ENCODE measurements at regions not wholly inside any gene's neighbourhood (a gene's known extent, or its start where the extent isn't known, plus 50 kb on each side); places are given as distances from the start of the nearest gene placed in this dataset.

- DNase-seq = no peak
Measured at GRCh38 chr2:15701991-15702390, 110.3 kb downstream of the DDX1 start.

DNA sequence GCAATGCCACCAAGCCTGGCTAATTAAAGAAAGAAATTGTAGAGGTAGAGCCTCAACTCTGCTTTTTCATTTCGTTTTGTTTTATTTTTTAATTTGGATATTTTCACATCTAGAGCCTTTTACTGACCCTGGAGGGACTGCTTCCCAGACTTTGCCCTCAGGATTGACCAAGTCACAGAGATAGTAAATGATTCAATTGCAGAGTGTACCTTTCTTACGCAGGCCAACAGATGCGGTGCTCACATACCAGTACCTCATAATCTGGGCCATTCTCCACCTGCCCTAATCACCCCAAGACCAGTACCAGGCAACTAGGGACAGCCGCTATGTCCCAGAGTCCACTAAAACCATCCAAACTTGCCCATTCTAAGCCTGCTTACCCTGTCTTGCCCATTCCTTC is 110.8 kb downstream of the DDX1 start:
- DNase-seq = no peak

- no peak for DNase-seq
Measured at GRCh38 chr2:15703365-15703869, 111.7 kb downstream of the DDX1 start.

DNA sequence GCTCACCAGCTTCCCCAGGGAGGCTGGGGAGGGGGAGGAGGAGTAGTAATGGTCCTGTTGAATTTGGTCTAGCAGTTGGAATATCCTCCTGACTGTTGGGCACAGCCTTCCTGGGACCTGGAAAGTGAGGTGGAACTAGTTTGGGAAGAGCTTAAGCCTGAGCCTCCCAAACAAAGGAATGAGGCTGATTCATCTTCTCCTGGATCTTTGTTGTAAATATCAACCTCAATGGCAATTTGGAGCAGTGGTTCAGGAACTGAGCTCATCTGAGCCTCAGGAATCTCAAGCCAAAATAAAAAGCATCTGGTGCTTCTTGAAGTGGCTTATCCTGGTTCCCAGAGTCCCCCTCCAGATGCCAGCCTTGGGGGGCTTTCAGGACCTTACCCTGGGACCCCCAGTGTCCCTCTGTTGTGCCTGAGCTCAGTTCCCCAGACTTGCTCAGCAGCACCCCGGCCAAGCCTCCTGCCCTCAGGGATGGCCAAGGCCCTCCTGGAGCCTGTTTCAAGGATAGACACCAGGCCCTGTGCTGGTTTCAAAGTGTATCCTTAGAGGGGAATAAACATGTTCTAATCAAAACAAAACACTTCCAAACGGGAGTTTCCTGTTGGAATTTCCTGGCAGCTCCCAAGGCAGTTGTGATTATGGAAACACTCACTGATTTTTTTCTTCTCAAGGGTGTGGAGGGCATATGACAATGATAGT is 112.6 kb downstream of the DDX1 start:
- no peak for DNase-seq

DNA sequence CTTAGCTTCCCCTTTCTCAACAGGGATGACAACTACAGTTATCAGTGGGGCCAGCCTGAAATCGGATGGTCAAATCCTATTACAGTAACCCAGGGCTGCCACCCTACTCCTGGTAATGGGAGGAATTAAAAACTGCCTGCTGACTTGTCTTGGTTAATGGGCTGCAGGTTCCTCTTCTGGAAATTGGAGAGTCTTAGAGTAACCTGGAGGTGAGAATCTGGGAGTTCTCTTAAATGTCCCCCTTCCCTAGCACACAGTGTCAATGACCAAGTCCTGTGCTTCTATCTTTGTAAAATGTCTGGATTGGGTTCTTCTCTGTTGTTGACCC is 113.1 kb downstream of the DDX1 start:
- no peak for DNase-seq

DNA sequence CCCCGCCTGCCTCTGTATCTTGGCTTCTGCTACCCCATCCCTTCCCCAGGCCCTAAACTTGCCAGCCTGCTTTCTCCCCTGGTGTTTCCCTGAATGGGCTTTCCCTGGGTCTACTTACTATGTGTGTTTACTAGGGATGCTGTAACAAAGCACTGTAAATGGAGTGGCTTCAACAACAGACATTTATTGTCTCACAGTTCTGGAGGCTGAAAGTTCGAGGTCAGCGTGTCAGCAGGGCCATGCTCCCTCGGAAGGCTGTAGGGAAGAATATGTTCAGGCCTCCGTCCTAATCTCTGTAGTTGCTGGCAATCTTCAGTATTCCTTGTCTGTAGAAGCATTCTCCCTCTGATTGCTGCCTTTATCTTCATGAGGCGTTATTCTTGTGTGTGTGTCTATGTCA is 113.6 kb downstream of the DDX1 start:
- no peak for DNase-seq

- DNase-seq = no peak
Measured at GRCh38 chr2:15705839-15706386, 114.2 kb downstream of the DDX1 start.

DNA sequence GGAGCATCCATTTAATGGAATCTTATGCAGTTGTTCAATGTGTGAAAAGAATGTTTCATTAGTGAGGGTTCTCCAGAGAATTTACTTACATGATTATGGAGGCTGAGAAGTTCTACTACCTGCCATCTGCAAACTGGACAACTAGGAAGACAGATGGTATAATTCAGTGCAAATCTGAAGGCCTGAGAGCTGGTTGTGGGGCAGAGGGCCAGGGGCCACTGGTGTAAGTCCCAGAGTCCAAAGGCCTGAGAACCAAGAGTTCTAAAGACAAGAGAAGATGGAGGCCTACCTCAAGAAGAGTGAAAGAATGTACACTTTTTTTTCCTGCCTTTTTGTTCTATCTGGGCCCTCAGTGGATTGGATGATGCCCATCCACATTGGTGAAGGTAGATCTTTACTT is 114.8 kb downstream of the DDX1 start:
- no peak for DNase-seq

DNA sequence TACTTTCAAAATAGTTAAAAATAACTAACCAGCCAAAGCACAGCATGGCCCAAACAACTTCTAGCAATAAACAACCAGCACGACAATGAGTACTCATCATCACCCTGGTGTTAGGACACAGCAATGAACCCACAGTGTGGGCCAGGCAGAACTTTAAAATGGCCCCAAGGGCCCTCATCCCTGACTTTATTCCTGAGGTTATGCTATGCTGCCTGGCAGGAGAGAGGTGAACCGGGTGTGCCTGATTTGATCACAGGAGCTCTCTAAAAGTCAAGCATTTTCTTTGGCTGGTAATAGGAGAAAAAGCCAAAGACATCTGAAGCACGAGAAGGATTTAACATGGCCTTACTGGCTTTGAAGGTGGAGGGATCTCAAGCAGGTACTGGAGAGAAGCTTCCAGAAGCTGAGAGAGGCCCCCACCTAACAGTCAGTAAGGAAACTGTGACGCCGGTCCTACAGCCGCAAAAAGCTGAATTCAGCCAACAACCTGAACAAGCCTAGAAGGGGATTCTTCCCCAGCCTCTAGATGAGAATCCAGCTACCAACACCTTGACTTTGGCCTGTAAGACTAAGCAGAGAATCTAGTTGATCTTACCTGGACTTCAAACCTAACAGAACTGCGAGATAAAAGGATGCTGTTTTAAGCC is 115.4 kb downstream of the DDX1 start:
- no peak for DNase-seq

GRCh38 chr2:15708161-15708560 is 116.5 kb downstream of the DDX1 start:
- no peak for DNase-seq

DNA sequence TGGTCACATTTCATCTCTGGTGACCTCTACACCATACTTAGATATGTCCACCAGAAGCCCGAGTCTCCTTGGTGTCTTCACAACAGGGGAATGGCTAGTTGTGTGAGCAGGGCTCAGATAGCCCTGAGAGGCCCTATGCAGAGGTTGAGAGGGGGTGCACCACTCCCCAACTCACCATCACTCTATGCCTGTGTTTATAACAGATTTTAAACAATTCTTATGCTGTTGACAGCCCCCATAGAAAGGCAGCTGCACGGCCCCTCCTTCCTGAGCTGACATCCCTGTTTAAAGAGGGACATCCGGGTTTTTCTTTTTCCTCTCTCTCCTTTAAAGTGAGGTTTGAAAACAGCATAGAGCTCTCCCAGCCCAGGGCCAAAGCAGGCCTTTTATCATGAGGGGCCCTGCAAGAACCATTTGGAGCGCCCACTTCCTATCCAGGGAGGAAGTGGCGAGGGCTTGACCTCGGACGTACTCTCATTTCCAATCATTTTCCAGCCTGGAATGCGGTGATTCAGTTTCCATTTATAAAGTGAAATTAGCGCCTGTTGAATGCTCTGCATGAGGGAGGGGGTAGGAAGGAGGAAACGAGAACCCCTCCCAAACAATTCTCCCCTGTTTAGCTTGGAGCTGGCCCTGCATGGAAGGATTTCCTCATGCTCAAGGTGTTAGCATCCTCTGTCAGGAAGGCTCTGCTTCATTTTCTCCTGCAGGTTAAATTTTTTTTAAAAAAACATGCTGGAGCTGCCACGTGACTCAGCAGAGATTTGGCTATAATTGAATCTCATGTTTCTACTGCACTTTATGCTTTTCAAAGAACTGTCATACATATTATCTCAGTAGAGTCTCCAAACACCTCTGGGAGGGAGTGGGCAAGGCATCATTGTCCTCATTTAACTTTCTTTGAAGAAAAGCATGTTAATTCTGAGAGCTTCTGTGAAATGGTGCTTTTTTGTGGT is 117.5 kb downstream of the DDX1 start:
- no peak for DNase-seq

DNA sequence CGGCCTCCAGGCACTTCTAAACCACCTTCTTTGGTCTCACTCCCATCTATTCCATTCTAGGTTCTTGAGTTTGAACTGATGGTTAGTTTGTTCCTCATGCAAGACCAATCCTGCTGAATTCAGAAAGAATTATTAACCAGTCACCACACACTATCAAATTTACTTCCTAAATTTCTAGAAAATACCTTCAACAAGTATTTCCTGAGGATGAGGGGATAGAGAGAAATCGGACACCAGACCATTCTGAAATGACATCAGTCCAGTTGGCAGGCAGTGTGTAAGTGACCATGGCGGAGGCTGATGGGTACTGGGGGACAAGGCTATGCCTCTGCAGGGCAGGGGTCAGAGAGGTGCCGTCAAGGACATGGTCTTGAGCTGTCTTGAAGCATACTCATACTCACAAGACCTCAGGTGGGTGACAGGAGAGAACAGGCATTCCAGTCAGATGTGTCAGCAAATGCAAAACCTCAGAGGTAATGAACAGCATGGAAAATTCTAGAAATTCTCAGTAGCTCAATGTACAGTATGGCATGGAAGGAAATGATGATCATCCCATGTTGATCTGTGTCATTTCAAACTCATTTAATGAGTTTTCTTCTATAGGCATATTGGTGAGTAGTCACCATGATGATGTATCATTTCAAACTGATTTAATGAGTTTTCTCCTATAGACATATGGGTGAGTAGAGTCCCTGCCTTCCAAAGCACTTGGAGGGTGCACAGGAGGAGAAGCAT is 119.6 kb downstream of the DDX1 start:
- no peak for DNase-seq

DNA sequence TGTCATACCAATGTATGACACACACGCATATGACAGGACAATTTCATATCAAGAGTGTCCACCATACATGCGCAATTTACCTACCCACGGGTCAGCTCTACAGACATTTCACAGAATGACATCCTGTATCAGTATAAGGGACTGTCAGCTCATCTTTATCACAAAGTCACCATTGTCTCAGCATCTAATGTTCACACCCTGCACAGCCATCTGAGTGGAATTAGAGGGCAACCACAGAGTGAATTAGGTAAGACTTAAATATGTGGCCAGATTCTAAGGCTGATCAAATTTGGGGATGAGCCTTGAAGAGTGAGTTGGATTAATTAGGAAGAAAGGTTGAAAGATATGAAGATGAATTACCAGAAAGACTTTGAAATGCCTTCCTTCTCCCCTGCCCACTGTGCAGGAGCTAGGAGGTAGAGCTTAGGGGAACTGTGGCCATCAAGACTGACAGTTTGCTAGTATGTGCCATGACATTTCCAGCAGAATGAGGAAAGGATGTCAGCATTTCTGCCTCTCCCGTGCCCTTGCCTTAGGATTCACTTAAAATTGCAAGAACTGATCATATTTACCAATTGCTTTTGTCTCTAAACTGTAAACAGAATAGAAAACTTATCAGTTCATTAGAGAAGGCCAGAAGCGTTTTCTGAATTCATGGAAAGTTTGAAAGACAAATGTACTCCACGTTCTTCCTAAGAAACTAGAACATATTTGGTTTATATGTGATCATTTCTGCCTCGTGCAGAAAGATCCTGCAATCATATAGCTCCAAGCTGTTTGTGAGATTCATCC is 121.1 kb downstream of the DDX1 start:
- no peak for DNase-seq

DNA sequence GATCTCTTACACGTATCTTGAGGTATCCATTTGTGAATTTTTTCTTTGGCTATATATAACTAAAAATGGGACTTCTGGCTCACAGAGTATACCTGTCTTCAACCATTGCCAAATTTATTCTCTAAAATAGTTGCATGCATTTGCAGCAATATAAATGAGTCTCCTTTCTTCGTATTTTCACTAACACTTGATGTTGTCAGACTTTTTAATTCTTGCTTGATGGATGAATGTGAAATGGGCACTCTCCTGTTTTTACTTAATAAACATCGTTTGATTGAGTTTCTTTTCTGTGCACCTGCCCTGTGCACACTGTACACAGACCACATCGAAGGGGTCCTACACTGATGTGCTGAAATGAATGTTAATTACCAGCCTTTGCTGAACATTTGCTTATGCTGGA is 121.8 kb downstream of the DDX1 start:
- DNase-seq = no peak

DNA sequence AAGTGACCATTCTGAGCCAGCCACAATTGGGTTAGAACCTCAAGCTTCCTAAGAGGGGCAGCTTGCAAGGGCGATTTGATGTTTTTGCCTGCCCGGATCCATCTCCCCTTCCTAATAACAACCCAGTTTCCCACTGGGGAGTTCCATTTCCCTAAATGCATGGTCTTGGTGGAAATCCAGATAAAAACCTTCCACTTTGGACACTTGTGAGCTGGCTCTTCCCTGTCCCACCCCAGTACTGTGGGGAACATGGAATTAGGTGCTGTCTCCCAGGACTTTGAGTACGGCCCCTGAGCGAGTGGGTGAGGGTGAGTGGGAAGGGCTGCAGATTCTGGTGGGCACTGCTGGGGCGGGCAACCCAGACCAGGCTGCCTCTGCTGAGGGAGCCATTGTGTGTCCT is 122.3 kb downstream of the DDX1 start:
- no peak for DNase-seq

DNA sequence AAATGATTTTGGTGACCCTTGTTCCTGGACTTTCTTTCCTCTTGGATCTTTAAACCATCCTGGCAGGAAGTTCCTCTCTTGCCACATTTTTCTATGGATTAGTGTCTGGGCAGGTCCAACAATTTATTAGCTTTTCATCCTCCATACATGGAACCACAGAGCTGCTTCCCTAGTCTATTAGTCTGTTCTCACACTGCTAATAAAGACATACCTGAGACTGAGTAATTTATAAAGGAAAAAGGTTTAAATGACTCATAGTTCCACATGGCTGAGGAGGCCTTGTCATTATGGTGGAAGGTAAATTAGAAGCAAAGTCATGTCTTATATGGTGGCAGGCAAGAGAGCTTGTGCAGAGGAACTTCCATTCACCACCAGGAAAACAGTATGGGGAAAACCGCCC is 122.9 kb downstream of the DDX1 start:
- no peak for DNase-seq

DNA sequence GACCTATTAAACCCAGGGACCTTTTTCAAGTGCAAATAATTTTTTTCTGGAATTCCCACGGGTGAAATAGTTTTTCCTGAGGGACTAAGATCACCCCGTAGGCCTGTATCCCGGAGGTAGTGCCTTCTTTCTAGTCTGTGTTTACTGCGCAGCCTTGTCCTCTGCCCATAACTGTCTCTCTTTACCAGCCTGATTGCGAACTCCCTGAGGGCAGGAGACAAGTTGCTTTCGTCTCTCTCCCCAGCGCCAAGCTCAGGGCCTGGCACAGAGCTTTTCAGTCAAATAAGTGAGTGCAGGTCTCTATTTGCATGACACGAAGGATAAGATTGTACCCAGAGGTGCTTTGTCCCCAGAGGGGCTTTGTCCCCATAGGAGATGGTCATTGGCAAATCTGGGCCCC is 123.9 kb downstream of the DDX1 start:
- DNase-seq = no peak

- DNase-seq = no peak
Measured at GRCh38 chr2:15718103-15718943, 126.7 kb downstream of the DDX1 start.

DNA sequence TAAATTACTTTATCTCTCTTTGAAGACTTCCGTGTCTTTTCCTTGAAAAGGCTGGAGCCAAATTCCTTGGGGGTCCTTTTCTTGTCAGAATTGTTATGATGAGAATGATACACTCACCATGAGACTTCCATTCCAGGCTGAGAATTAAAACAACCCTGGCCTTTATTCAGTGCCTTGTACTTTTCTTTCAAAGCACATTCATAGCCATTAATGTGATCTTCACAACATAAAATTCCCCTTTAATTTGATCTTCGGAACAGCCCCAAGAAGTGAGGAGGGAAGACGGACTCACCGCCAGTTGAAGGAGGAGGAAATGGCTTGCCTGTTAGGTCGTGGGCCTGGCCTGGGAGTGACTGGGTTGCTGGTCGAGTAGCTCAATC is 127.3 kb downstream of the DDX1 start:
- DNase-seq = no peak

GRCh38 chr2:15719566-15720313 is 128.1 kb downstream of the DDX1 start:
- DNase-seq = no peak

Measured in DMS153 (cell line).